Upper lobe of left lung (tissue), 6 donors: ENCODE measurements at regions not wholly inside any gene's neighbourhood (a gene's known extent, or its start where the extent isn't known, plus 50 kb on each side); places are given as distances from the start of the nearest gene placed in this dataset.

Experiments used
- ATAC-seq, 2 donors: fragments of 200-7000 bp; cut with Tn5 transposase; one replicate each; pipeline ENCODE4 v1.9.1; 2022; ENCODE audit warnings: mild to moderate bottlenecking in 2 of 2, moderate library complexity in 2 of 2; ENCODE audit not compliant: low FRiP score in 2 of 2
- DNase-seq, 2 donors: peaks; one replicate each; pipeline ENCODE4 v3.0.0-alpha.2; 2019 to 2020
- H3K27ac ChIP-seq, 4 donors: fragments of 200-600 bp; sonication (generic); one replicate each; pipeline ENCODE4 v1.5.1; 2016 to 2019
- H3K27me3 ChIP-seq, 4 donors: fragments of 200-600 bp; sonication (generic); one replicate each; pipeline ENCODE4 v1.5.1; 2017 to 2019
- H3K36me3 ChIP-seq, 4 donors: fragments of 200-600 bp; sonication (generic); one replicate each; pipeline ENCODE4 v1.5.1; 2016 to 2019
- H3K4me1 ChIP-seq, 4 donors: fragments of 200-600 bp; sonication (generic); one replicate each; pipeline ENCODE4 v1.5.1; 2018 to 2019
- H3K4me3 ChIP-seq, 4 donors: fragments of 200-600 bp; sonication (generic); one replicate each; pipeline ENCODE4 v1.5.1; 2017 to 2019; ENCODE audit warnings: mild to moderate bottlenecking in 2 of 4, moderate library complexity in 1 of 4
- H3K9me3 ChIP-seq, 4 donors: fragments of 200-600 bp; sonication (generic); one replicate each; pipeline ENCODE4 v1.5.1; 2018 to 2019
- EP300 ChIP-seq, 4 donors: sonication (generic); formaldehyde crosslinking; IDR thresholded peaks; one replicate each; pipeline ENCODE4 v1.5.1; 2017; ENCODE audit warnings: antibody characterized with exemption in 4 of 4, control low read depth in 2 of 4
- POLR2A ChIP-seq, 4 donors: fragments of 450-650 bp; IDR thresholded peaks; one replicate each; pipeline ENCODE4 v1.5.1; 2016 to 2017; ENCODE audit warnings: antibody characterized with exemption in 4 of 4, mild to moderate bottlenecking in 2 of 4
- POLR2AphosphoS5 ChIP-seq, 2 donors: sonication (generic); formaldehyde crosslinking; IDR thresholded peaks; one replicate each; pipeline ENCODE4 v1.5.1; 2017; ENCODE audit warnings: antibody characterized with exemption in 2 of 2
- WGBS, 2 donors: methylation state at CpG; one replicate each; pipeline ENCODE4 v1.1.5; 2017 to 2018; 5-methylcytosine and 5-hydroxymethylcytosine counted together
- TF ChIP-seq, protein P1 (sequence below), 6 experiments: fragments of 450-650 bp in 4 of 6; fragments of 200-600 bp in 2 of 6; sonication (generic) in 2 of 6; IDR thresholded peaks; one replicate each; pipeline ENCODE4 v1.5.1; 2016 to 2019; ENCODE audit warnings: antibody characterized with exemption in 6 of 6
- donor health status: DM: no; HTN: no; CAD: no; lungs with moderate emphysema.
- donor health status: DM: no; HTN: yes; CAD: no; lungs with severe emphysema.

DNA sequence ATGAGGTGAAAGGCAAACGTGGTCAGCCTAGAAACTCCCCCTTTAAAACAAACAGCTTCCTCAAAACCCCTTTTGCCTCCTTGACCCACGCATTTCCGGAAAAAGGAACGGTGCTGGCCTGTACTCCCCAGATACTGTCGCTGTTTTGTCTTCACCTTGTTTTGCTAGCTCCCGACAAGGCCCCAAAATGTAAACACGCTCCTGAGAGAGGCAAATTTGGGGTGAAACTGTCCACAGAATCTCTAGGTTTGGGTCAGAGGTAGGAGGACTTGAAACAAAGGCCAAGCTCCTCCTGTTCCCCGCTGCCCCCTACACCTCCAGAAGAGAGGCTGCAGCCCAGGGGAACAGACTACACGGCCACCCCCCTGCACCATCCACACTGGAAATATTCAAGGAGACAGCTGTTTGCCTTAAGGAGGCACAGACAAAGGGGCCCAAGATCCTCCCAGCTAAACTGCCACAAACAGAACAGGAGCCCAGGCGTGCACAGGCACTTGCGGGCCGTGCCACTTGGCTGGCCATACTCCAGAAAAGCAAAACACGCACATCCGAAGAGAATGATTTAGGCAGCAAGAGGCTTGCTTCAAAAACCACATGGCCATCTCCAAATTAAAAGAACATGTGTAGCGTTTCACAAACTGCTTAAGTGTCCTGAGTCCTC lies 160.5 kb upstream of the GRK3 start:
- H3K27me3 ChIP-seq = no peaks in the 10 kb centered on the region
- no peaks in the 10 kb centered on the region for H3K36me3 ChIP-seq
- H3K4me1 ChIP-seq = peaks cover 41 to 58% (median 48%) of the 10 kb centered on the region in 4 donors
- DNase-seq (no peak), ATAC-seq (no peak)
- H3K9me3 ChIP-seq = no peaks in the 10 kb centered on the region
- TF ChIP-seq POLR2AphosphoS5 (IDR thresholded peaks at IDR 0.05) = no peak
- no peak for TF ChIP-seq EP300 (IDR thresholded peaks at IDR 0.05)
- TF ChIP-seq POLR2A (IDR thresholded peaks at IDR 0.05) = no peak
- TF ChIP-seq, protein P1, sequence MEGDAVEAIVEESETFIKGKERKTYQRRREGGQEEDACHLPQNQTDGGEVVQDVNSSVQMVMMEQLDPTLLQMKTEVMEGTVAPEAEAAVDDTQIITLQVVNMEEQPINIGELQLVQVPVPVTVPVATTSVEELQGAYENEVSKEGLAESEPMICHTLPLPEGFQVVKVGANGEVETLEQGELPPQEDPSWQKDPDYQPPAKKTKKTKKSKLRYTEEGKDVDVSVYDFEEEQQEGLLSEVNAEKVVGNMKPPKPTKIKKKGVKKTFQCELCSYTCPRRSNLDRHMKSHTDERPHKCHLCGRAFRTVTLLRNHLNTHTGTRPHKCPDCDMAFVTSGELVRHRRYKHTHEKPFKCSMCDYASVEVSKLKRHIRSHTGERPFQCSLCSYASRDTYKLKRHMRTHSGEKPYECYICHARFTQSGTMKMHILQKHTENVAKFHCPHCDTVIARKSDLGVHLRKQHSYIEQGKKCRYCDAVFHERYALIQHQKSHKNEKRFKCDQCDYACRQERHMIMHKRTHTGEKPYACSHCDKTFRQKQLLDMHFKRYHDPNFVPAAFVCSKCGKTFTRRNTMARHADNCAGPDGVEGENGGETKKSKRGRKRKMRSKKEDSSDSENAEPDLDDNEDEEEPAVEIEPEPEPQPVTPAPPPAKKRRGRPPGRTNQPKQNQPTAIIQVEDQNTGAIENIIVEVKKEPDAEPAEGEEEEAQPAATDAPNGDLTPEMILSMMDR (IDR thresholded peaks at IDR 0.05) = no peak
- 9 to 13% methylated on average over 14 to 15 of the region's 15 CpGs for WGBS, 2 donors
- peak overlapping the region; percentile 61 to 99 (median 91) for H3K4me3 ChIP-seq
- H3K27ac ChIP-seq = peak overlapping the region; percentile 78 to 94 (median 87)

DNA sequence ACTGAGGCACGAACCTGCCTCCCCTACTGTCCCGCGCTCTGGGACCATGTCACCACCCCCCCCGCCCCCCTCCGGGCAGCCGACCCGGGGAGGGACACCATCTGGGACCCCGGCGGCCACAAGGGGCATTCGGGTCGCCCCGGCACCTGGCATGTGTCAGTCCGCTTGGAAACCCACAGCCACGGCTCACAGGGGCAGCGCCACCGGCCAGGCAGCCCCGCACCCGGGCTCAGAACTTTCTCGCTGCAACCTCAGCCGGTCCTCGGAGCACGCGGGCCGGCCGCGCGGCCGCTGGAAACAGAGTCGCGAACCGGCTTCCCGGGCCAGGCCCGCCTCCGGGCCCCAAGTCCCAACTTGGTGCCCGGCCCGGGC lies 159.9 kb upstream of the GRK3 start:
- Histone ChIP-seq H3K27me3 (no peaks in the 10 kb centered on the region), H3K27ac (peak overlapping the region; percentile 78 to 94 (median 87)), H3K9me3 (no peaks in the 10 kb centered on the region), H3K36me3 (no peaks in the 10 kb centered on the region), H3K4me3 (peak overlapping the region; percentile 61 to 99 (median 91)), H3K4me1 (peaks cover 41 to 58% (median 48%) of the 10 kb centered on the region in 4 donors)
- peak in 1 of 2 donors; percentile 90 for DNase-seq
- no peak for TF ChIP-seq POLR2AphosphoS5 (IDR thresholded peaks at IDR 0.05)
- TF ChIP-seq, protein P1 (IDR thresholded peaks at IDR 0.05) = no peak
- TF ChIP-seq EP300 (IDR thresholded peaks at IDR 0.05) = no peak
- no peak for TF ChIP-seq POLR2A (IDR thresholded peaks at IDR 0.05)
- WGBS, 2 donors = 4% methylated on average over 11 of the region's 36 CpGs; no CpG with 5 or more reads in 1 of the 2 donors
- peak in 1 of 2 donors; percentile 15 for ATAC-seq

DNA sequence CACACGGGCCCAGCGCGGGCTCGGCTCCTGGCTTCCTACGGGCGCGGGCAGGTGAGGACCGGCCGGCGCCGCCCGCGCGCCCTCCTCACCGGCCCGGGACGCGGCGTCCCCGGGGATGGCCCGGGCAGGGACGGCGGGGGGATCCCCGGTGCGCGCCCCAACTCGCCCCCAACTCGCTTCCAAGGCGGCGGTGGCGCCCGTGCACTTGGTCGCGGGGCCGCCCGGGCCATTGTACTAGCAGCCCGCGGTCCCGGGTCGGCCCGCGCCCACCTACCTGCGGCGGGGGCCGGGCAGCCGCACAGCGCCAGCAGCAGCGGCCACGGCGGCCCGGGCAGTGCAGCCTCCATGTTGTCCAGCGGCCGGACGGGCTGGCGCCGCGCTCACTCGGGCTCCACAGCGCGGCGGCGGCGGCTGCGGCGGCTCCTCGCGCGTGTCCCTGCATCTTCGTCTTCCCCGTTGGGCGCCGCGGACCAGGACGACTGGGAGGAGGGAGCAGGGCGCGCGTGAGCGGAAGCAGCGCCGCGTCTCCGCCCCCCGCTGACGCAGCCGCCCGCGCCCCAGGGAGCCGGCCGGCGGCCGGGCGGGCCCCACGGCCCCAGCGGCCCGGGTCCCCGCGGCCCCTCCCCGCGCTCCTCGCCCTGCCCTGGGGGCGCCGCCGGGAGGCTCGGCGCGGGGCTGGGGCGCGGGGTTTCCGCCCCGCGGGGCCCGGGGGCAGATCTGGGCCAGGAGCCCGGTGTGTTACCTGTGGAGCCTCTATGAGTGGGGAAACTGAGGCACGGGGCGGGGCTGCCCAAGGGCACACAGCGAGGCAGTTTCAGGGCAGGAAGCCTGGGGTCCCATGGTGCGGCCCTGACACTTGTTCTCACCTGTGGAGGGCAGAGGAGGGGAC lies 159.3 kb upstream of the GRK3 start:
- H3K36me3 ChIP-seq = no peaks in the 10 kb centered on the region
- peak overlapping the region; percentile 78 to 94 (median 87) for H3K27ac ChIP-seq
- TF ChIP-seq POLR2AphosphoS5 (IDR thresholded peaks at IDR 0.05) (peak; percentile 24 to 75), EP300 (IDR thresholded peaks at IDR 0.05) (no peak), POLR2A (IDR thresholded peaks at IDR 0.05) (peak in 3 of 4 donors; percentile 65 to 92 (median 86))
- TF ChIP-seq, protein P1 (IDR thresholded peaks at IDR 0.05) = peak in 4 of 6 experiments; percentile 2 to 19 (median 16)
- H3K4me1 ChIP-seq = peaks cover 39 to 56% (median 45%) of the 10 kb centered on the region in 4 donors
- ATAC-seq (peak; percentile 59 to 89), DNase-seq (peak; percentile 86 to 95)
- no peaks in the 10 kb centered on the region for H3K27me3 ChIP-seq
- H3K9me3 ChIP-seq = no peaks in the 10 kb centered on the region
- H3K4me3 ChIP-seq = peak overlapping the region; percentile 61 to 99 (median 91)
- 1% methylated on average over 11 of the region's 117 CpGs; no CpG with 5 or more reads in 1 of the 2 donors for WGBS, 2 donors

DNA sequence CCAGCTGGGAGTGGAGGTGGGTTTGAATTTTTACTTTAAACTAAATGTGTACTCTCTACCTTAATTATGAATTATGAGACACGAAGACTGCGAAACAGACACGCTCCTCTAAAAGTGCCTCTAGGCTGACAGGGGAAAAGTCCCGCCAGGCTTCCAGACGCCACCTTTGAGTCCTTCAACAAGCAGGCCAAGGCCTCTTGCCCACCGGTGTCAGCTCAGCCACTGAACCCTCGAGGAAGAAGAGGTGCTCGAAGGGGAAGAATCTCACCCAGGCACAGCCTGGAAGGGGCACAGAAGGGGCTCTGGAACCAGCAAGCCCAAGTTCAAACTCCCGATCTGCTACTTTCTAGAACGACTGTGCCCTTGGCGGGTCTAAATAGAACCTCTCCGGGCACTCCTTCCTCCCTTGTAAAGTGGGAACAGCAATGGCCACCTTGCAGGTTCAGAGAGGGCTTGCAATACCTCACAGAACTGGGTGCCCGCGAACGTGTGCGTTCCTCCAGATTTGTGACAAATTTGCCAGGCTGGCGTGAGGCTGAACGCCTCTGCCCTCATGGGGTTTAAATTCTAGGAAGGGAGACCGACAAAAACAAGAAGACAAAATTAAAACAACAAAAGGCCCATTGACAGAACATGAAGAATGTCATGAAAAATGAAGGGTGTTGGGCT lies 158.5 kb upstream of the GRK3 start:
- no peaks in the 10 kb centered on the region for H3K27me3 ChIP-seq
- ATAC-seq (no peak), DNase-seq (no peak)
- no peak for TF ChIP-seq EP300 (IDR thresholded peaks at IDR 0.05)
- TF ChIP-seq POLR2A (IDR thresholded peaks at IDR 0.05) = no peak
- TF ChIP-seq POLR2AphosphoS5 (IDR thresholded peaks at IDR 0.05) = no peak
- TF ChIP-seq, protein P1 (IDR thresholded peaks at IDR 0.05) = no peak
- H3K36me3 ChIP-seq = no peaks in the 10 kb centered on the region
- H3K4me1 ChIP-seq = peaks cover 31 to 48% (median 37%) of the 10 kb centered on the region in 4 donors
- WGBS, 2 donors = 76 to 80% methylated on average over 19 of the region's 19 CpGs
- H3K4me3 ChIP-seq = peak overlapping the region in 3 of 4 donors; percentile 88 to 99 (median 94)
- H3K9me3 ChIP-seq = no peaks in the 10 kb centered on the region
- H3K27ac ChIP-seq = peak overlapping the region; percentile 78 to 94 (median 87)
